Colonic mucosa (tissue), 4 donors: ENCODE measurements at regions not wholly inside any gene's neighbourhood (a gene's known extent, or its start where the extent isn't known, plus 50 kb on each side); places are given as distances from the start of the nearest gene placed in this dataset.

Experiments
- DNase-seq: peaks from one replicate; pipeline ENCODE4 v3.0.0-alpha.2; 2020
- H3K27ac ChIP-seq: fragments of 200-600 bp; one replicate; pipeline ENCODE4 v1.8.0; 2021
- H3K27me3 ChIP-seq: fragments of 200-600 bp; one replicate; pipeline ENCODE4 v1.8.0; 2021
- H3K36me3 ChIP-seq: fragments of 200-600 bp; one replicate; pipeline ENCODE4 v1.8.0; 2021
- H3K4me1 ChIP-seq: fragments of 200-600 bp; one replicate; pipeline ENCODE4 v1.8.0; 2021; ENCODE audit warnings: mild to moderate bottlenecking
- H3K4me3 ChIP-seq: fragments of 200-600 bp; one replicate; pipeline ENCODE4 v1.8.0; 2021
- H3K9ac ChIP-seq, 2 donors: one replicate each; pipeline ENCODE4 v1.7.0; 2013; ENCODE audit warnings: control low read depth in 2 of 2, low read depth in 2 of 2, low read length in 2 of 2
- H3K9me3 ChIP-seq: fragments of 200-600 bp; one replicate; pipeline ENCODE4 v1.8.0; 2021
- CTCF ChIP-seq: fragments of 200-600 bp; IDR thresholded peaks from one replicate; pipeline ENCODE4 v1.8.0; 2022; ENCODE audit warnings: antibody characterized with exemption, mild to moderate bottlenecking
- intact Hi-C: fragments of 100-400 bp; cut with DNase I; formaldehyde crosslinking; loops from one replicate; pipeline ENCODE4 v1.14.1; 2022
- donor health status: healthy.
- donor health status: DM: no; HTN: no; CAD: no.
- donor health status: DM: no; HTN: no; CAD: no.

DNA sequence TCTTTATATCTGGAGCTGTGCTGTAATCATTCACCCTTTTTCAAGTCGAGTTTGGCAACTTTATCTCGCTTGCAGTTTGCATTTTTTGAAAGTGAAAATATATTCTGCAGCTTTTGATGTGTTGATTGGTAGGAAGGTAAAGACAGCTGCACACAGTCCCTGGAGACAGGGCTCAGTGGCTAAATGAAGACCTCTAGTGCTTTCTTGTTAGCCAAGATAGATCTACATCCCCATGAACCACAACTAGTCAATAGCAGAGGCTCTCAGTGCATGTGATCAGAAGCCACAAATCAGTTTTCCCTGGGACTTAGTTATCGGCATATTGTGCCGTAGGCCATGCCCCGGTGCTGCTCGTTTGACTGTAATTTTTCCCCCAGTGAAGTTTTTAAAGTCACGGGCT lies 587.7 kb upstream of the PITX2 start:
- no peaks in the 10 kb centered on the region for H3K36me3 ChIP-seq
- H3K9me3 ChIP-seq = no peaks in the 10 kb centered on the region
- H3K9ac ChIP-seq = no peak overlapping the region
- intact Hi-C loops = no loop called here
- H3K4me3 ChIP-seq = no peak overlapping the region
- H3K27ac ChIP-seq = no peak overlapping the region
- DNase-seq = no peak
- H3K4me1 ChIP-seq = no peaks in the 10 kb centered on the region
- no peak for TF ChIP-seq CTCF
- no peaks in the 10 kb centered on the region for H3K27me3 ChIP-seq

GRCh38 chr4:111213531-111213930 lies 590.7 kb upstream of the PITX2 start:
- Histone ChIP-seq H3K4me3 (no peak overlapping the region), H3K9ac (no peak overlapping the region), H3K27ac (no peak overlapping the region), H3K9me3 (no peaks in the 10 kb centered on the region), H3K36me3 (no peaks in the 10 kb centered on the region), H3K27me3 (no peaks in the 10 kb centered on the region), H3K4me1 (no peaks in the 10 kb centered on the region)
- no peak for TF ChIP-seq CTCF
- DNase-seq = no peak
- intact Hi-C loops = no loop called here

DNA sequence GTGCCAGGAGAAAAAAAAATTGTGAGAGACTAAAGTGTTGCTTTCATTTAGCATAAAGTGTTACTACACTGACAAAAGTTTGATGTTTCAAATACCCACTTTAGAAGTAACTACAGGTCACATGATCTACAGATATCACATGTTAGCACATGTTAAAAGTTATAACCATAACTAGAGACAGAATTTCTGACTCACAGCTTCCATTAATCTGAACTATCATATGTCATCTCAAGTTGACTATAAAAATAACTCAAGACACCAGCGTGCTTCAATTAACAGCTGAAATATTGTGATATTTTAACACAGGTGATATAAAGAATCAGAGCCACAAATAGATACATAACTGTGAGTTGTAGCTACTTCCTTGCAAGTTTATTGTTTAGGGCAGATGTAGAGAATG lies 591.5 kb upstream of the PITX2 start:
- Histone ChIP-seq H3K9me3 (no peaks in the 10 kb centered on the region), H3K27ac (no peak overlapping the region), H3K36me3 (no peaks in the 10 kb centered on the region), H3K4me3 (no peak overlapping the region), H3K9ac (no peak overlapping the region), H3K4me1 (no peaks in the 10 kb centered on the region), H3K27me3 (no peaks in the 10 kb centered on the region)
- no peak for TF ChIP-seq CTCF
- no peak for DNase-seq
- intact Hi-C loops = no loop called here

- no peaks in the 10 kb centered on the region for H3K36me3 ChIP-seq
- no peaks in the 10 kb centered on the region for H3K4me1 ChIP-seq
- H3K27me3 ChIP-seq = no peaks in the 10 kb centered on the region
- DNase-seq = no peak
- H3K9me3 ChIP-seq = no peaks in the 10 kb centered on the region
- no peak for TF ChIP-seq CTCF
- no peak overlapping the region for H3K27ac ChIP-seq
- intact Hi-C loops = no loop called here
- H3K9ac ChIP-seq = no peak overlapping the region
- H3K4me3 ChIP-seq = no peak overlapping the region
These were observed 592.9 kb upstream of the PITX2 start for GRCh38 chr4:111215755-111216154.

DNA sequence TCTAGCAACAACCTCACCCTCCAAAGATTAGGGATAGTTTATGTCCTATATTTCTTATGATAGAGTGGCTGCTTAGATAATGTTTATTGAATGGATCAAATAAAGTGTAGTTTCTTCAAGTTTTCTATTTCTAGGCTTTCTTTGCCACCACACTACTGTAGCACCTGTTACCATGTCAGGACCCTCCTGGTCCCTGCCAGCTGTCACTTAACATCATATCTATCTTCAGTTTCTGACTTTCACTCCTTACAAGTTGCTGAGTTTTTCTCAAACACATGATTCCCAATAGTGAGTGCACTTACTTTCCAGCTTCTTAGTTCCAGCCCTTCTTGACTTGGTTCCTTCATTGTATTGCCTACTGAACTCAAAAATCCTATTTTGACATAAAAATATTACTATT lies 593.9 kb upstream of the PITX2 start:
- no peak overlapping the region for H3K9ac ChIP-seq
- H3K4me3 ChIP-seq = no peak overlapping the region
- DNase-seq = no peak
- no peak for TF ChIP-seq CTCF
- no peaks in the 10 kb centered on the region for H3K9me3 ChIP-seq
- no peaks in the 10 kb centered on the region for H3K36me3 ChIP-seq
- intact Hi-C loops = no loop called here
- H3K27me3 ChIP-seq = no peaks in the 10 kb centered on the region
- no peaks in the 10 kb centered on the region for H3K4me1 ChIP-seq
- H3K27ac ChIP-seq = no peak overlapping the region

DNA sequence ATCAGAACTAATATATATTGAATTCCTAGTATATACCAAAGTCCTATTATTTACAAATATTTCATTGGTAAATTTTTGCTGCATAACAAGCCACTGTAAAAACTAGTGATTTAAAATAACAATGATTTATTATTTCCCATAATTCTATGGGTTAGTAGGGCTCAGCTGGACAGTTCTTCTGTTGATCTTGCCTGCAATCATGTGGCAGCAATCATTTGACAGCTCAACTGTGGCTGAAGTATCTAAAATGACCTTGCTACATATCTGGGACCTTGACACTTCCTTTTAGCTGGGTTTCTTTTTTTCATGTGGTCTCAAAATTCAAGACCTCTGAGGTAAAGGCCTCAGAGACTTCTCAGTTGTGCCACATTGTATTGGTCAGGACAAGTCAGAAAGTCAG lies 598.5 kb upstream of the PITX2 start:
- Histone ChIP-seq H3K4me3 (no peak overlapping the region), H3K4me1 (no peaks in the 10 kb centered on the region), H3K9ac (no peak overlapping the region), H3K27ac (no peak overlapping the region), H3K27me3 (no peaks in the 10 kb centered on the region), H3K36me3 (no peaks in the 10 kb centered on the region), H3K9me3 (no peaks in the 10 kb centered on the region)
- intact Hi-C loops = no loop called here
- no peak for DNase-seq
- no peak for TF ChIP-seq CTCF
